NB4 (cell line): ENCODE measurements at regions not wholly inside any gene's neighbourhood (a gene's known extent, or its start where the extent isn't known, plus 50 kb on each side); places are given as distances from the start of the nearest gene placed in this dataset.

Experiments
- CTCF ChIP-seq: IDR thresholded peaks from one replicate; pipeline ENCODE4 v1.5.1; 2012; ENCODE audit warnings: low read depth, low read length
- MAX ChIP-seq: IDR thresholded peaks from 2 replicates; pipeline ENCODE4 v1.6.1; 2011; ENCODE audit warnings: low read depth, low read length
- POLR2A ChIP-seq: IDR thresholded peaks from 2 replicates; pipeline ENCODE4 v1.6.1; 2011; ENCODE audit warnings: mild to moderate bottlenecking; ENCODE audit not compliant: insufficient read length; ENCODE audit errors: extremely low read depth

- TF ChIP-seq CTCF: no peak
- no peak for TF ChIP-seq POLR2A
- TF ChIP-seq MAX: no peak
These were observed 299.9 kb upstream of the PLXNA2 start for GRCh38 chr1:208544053-208544452.
